HCT116 (cell line): ENCODE measurements at regions not wholly inside any gene's neighbourhood (a gene's known extent, or its start where the extent isn't known, plus 50 kb on each side); places are given as distances from the start of the nearest gene placed in this dataset.

ENCODE experiments used
- ATAC-seq: fragments of 200-7000 bp; cut with Tn5 transposase; 2 replicates; pipeline ENCODE4 v1.9.1; 2020; ENCODE audit warnings: mild to moderate bottlenecking, moderate library complexity
- BruUV-seq: library from RNA; stranded (reverse); fragments of 400-500 nt; replicated peaks from 2 replicates; lab custom pipeline; 2021; lab: Mats Ljungman, UMichigan
- CTCF ChIA-PET: fragments of 300-600 bp; sonication (Branson Sonifier 250); formaldehyde crosslinking; loops from one replicate; lab custom pipeline; 2021; ENCODE audit warnings: antibody characterized with exemption; lab: Charles Lee
- POLR2A ChIA-PET: fragments of 300-600, 350-600 bp; sonication (Branson Sonifier 250); formaldehyde crosslinking; loops from one replicate; lab custom pipeline; 2021; ENCODE audit warnings: antibody characterized with exemption; lab: Charles Lee
- RAD21 ChIA-PET, 2 experiments: fragments of 300-600 bp; sonication (Branson Sonifier 250); formaldehyde crosslinking; loops; one replicate each; lab custom pipeline; 2023; ENCODE audit warnings: low total read pairs in 2 of 2; ENCODE audit not compliant: uncharacterized antibody in 2 of 2, unreplicated experiment in 2 of 2, low non-redundant PET in 1 of 2; lab: Charles Lee
- DNase-seq: peaks from one replicate; pipeline ENCODE4 v3.0.0-alpha.2; 2010; ENCODE audit warnings: low read depth, low spot score
- H2AFZ ChIP-seq: fragments of 200-600 bp; shearing (Covaris generic), sonication (generic); 2 replicates; pipeline ENCODE4 v1.6.1; 2017; ENCODE audit warnings: low read depth, mixed run types, mixed read lengths, antibody characterized with exemption, low read length; ENCODE audit not compliant: poor library complexity, severe bottlenecking
- H3K27ac ChIP-seq: 2 replicates; pipeline ENCODE4 v1.5.1; 2012; ENCODE audit warnings: low read depth, low read length
- H3K27me3 ChIP-seq: fragments of 200-600 bp; sonication (generic); 2 replicates; pipeline ENCODE4 v1.6.1; 2016; ENCODE audit warnings: mixed run types, low read length, mixed read lengths; ENCODE audit not compliant: insufficient read depth
- H3K36me3 ChIP-seq, 2 experiments: fragments of 200-500 bp in 1 of 2; fragments of 200-600 bp in 1 of 2; sonication (Bioruptor generic) in 1 of 2; sonication (generic) in 1 of 2; 2 replicates each; pipeline versions ENCODE4 v1.5.1 to v1.6.1; 2014 to 2016; ENCODE audit warnings: low read length in 2 of 2, inconsistent platforms in 1 of 2, mixed read lengths in 1 of 2, mixed run types in 1 of 2; ENCODE audit not compliant: insufficient read depth in 2 of 2, control insufficient read depth in 1 of 2
- H3K4me1 ChIP-seq, 2 experiments: fragments of 200-600 bp in 1 of 2; sonication (generic) in 1 of 2; 2 replicates each; pipeline versions ENCODE4 v1.5.1 to v1.6.1; 2012 to 2017; ENCODE audit warnings: low read length in 2 of 2, inconsistent platforms in 1 of 2, mild to moderate bottlenecking in 1 of 2, mixed read lengths in 1 of 2, mixed run types in 1 of 2, moderate library complexity in 1 of 2; ENCODE audit not compliant: insufficient read depth in 2 of 2, control insufficient read depth in 1 of 2
- H3K4me2 ChIP-seq: fragments of 200-600 bp; sonication (generic); 2 replicates; pipeline ENCODE4 v1.6.1; 2017; ENCODE audit warnings: mixed run types, low read length, mixed read lengths
- H3K4me3 ChIP-seq, 2 experiments: fragments of 200-600 bp in 1 of 2; sonication (generic) in 1 of 2; replicated peaks in 1 of 2; 2 replicates each; pipeline ENCODE4 v1.5.1; 2011 to 2016; ENCODE audit warnings: low read length in 2 of 2, control low read depth in 1 of 2, low read depth in 1 of 2, mild to moderate bottlenecking in 1 of 2, mixed read lengths in 1 of 2, mixed run types in 1 of 2
- H3K79me2 ChIP-seq: fragments of 200-600 bp; sonication (generic); 2 replicates; pipeline ENCODE4 v1.6.1; 2017; ENCODE audit warnings: mild to moderate bottlenecking, mixed run types, low read length, moderate library complexity, mixed read lengths; ENCODE audit not compliant: insufficient read depth
- H3K9ac ChIP-seq: fragments of 200-600 bp; sonication (generic); 2 replicates; pipeline ENCODE4 v1.6.1; 2016; ENCODE audit warnings: low read length, mixed read lengths
- H3K9me2 ChIP-seq: fragments of 200-600 bp; sonication (generic), shearing (Covaris generic); 2 replicates; pipeline ENCODE4 v1.6.1; 2017; ENCODE audit warnings: mixed run types, mild to moderate bottlenecking, moderate library complexity; ENCODE audit not compliant: insufficient read depth
- H3K9me3 ChIP-seq, 2 experiments: fragments of 200-500 bp in 1 of 2; fragments of 200-600 bp in 1 of 2; sonication (Bioruptor generic) in 1 of 2; sonication (generic) in 1 of 2; 2 replicates each; pipeline ENCODE4 v1.6.1; 2014 to 2017; ENCODE audit warnings: low read length in 2 of 2, mixed read lengths in 2 of 2, inconsistent platforms in 1 of 2, low read depth in 1 of 2, mild to moderate bottlenecking in 1 of 2, mixed run types in 1 of 2, moderate library complexity in 1 of 2; ENCODE audit not compliant: control insufficient read depth in 1 of 2, insufficient read depth in 1 of 2
- H4K20me1 ChIP-seq: fragments of 200-600 bp; sonication (generic), shearing (Covaris generic); 2 replicates; pipeline ENCODE4 v1.6.1; 2017; ENCODE audit warnings: mixed run types, mild to moderate bottlenecking, moderate library complexity; ENCODE audit not compliant: insufficient read depth
- CTCF ChIP-seq, 3 experiments: fragments of 200-600 bp in 1 of 3; sonication (generic) in 1 of 3; IDR thresholded peaks in 2 of 3; conservative IDR thresholded peaks in 1 of 3; 2 replicates each; pipeline ENCODE4 v1.5.1; 2012 to 2017; ENCODE audit warnings: low read depth in 2 of 3, low read length in 2 of 3, antibody characterized with exemption in 1 of 3, borderline replicate concordance in 1 of 3, control low read depth in 1 of 3, mild to moderate bottlenecking in 1 of 3, mixed read lengths in 1 of 3, mixed run types in 1 of 3, moderate library complexity in 1 of 3; ENCODE audit not compliant: insufficient read depth in 1 of 3
- ELF1 ChIP-seq: IDR thresholded peaks from 2 replicates; pipeline ENCODE4 v1.6.1; 2012; ENCODE audit warnings: low read depth, borderline replicate concordance
- EZH2 ChIP-seq: fragments of 200-600 bp; sonication (generic); IDR thresholded peaks from 2 replicates; pipeline ENCODE4 v1.6.1; 2017; ENCODE audit warnings: antibody characterized with exemption, mixed run types
- EZH2phosphoT487 ChIP-seq: fragments of 200-600 bp; IDR thresholded peaks from 2 replicates; pipeline ENCODE4 v1.6.1; 2018; ENCODE audit warnings: antibody characterized with exemption, borderline replicate concordance
- MAX ChIP-seq: IDR thresholded peaks from 2 replicates; pipeline ENCODE4 v1.6.1; 2012
- POLR2AphosphoS5 ChIP-seq: IDR thresholded peaks from 2 replicates; pipeline ENCODE4 v1.6.1; 2011; ENCODE audit warnings: mild to moderate bottlenecking, low read depth, low read length, moderate library complexity
- SIN3A ChIP-seq: IDR thresholded peaks from 2 replicates; pipeline ENCODE4 v1.6.1; 2012; ENCODE audit warnings: low read depth
- SP1 ChIP-seq: IDR thresholded peaks from 2 replicates; pipeline ENCODE4 v1.6.1; 2012; ENCODE audit warnings: low read depth
- TCF7L2 ChIP-seq: IDR thresholded peaks from 2 replicates; pipeline ENCODE4 v1.7.0; 2011; ENCODE audit warnings: borderline replicate concordance, inconsistent platforms; ENCODE audit not compliant: insufficient read depth, insufficient read length; ENCODE audit errors: extremely low read depth
- ZFX ChIP-seq: fragments of 450-650 bp; IDR thresholded peaks from 2 replicates; pipeline ENCODE4 v1.6.1; 2017
- ZNF274 ChIP-seq: fragments of 200-500 bp; sonication (Bioruptor generic); IDR thresholded peaks from 2 replicates; pipeline ENCODE4 v1.6.1; 2014; ENCODE audit warnings: mild to moderate bottlenecking, low read depth, low read length, inconsistent platforms
- intact Hi-C: fragments of 100-400 bp; cut with micrococcal nuclease; formaldehyde crosslinking; loops from 2 replicates; pipeline ENCODE4 v1.10.0; 2022

DNA sequence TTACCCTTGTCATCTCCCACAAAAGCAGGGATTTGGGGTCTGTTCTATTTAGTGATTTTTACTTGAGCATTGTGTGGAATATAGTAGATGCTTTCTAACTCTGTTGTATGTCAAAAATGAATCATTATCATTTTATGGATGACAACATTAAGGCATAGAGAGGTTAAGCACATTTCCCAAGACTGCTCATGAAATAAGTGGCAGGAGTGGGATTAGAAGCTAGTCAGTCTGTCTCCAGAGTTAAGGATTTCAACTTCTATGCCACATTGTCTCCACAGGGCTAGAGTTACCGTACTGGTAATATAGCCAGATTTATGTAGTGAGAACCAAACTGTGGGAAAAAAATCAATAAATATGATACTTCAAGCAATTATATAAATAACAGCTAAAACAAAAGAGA lies 170.6 kb upstream of the DCN start:
- ATAC-seq (no peak), DNase-seq (no peak)
- no peak overlapping the region for H3K9ac ChIP-seq
- RAD21 ChIA-PET, result no interaction called here
- intact Hi-C loops, result no loop called here
- POLR2A ChIA-PET, result no interaction called here
- no peaks in the 10 kb centered on the region for H3K9me2 ChIP-seq
- TF ChIP-seq ZFX, result no peak
- TF ChIP-seq ELF1, result no peak
- no peak for TF ChIP-seq MAX
- TF ChIP-seq SP1, result no peak
- TF ChIP-seq ZNF274, result no peak
- TF ChIP-seq CTCF (IDR thresholded peaks at IDR 0.05 in 2 of 3, conservative IDR thresholded peaks at IDR 0.05 in 1 of 3; ENCODE audit: borderline replicate concordance in 1 of 3, insufficient read depth in 1 of 3, low read depth in 2 of 3, low read length in 2 of 3), result no peak
- TF ChIP-seq SIN3A, result no peak
- no peak overlapping the region for H2AFZ ChIP-seq
- H4K20me1 ChIP-seq, result no peaks in the 10 kb centered on the region
- no peak overlapping the region for H3K27ac ChIP-seq
- H3K27me3 ChIP-seq, result no peaks in the 10 kb centered on the region
- no TSS peak for BruUV-seq
- no peaks in the 10 kb centered on the region for H3K79me2 ChIP-seq
- H3K4me3 ChIP-seq, result no peak overlapping the region
- peaks cover 0 to 4% of the 10 kb centered on the region in 2 experiments; a peak in 1 of 4 replicates for H3K9me3 ChIP-seq
- no peaks in the 10 kb centered on the region for H3K4me1 ChIP-seq
- CTCF ChIA-PET, result interaction anchor here (0.6 to 0.8 kb wide), 2 partner anchors 8 to 207 kb away, joined by 3 read pairs; no protein-coding TSS in a partner anchor
- H3K36me3 ChIP-seq, result no peaks in the 10 kb centered on the region
- H3K4me2 ChIP-seq, result no peak overlapping the region

GRCh38 chr12:91349476-91349875 lies 166.9 kb upstream of the DCN start:
- intact Hi-C loops, result no loop called here
- no peak for ATAC-seq
- POLR2A ChIA-PET, result no interaction called here
- DNase-seq, result no peak
- RAD21 ChIA-PET, result no interaction called here
- Histone ChIP-seq H3K27me3 (no peaks in the 10 kb centered on the region), H4K20me1 (no peaks in the 10 kb centered on the region), H3K4me2 (no peak overlapping the region), H3K4me3 (no peak overlapping the region), H3K27ac (no peak overlapping the region), H2AFZ (no peak overlapping the region), H3K9me3 (peaks cover 0 to 4% of the 10 kb centered on the region in 2 experiments; a peak in 1 of 4 replicates), H3K36me3 (no peaks in the 10 kb centered on the region), H3K4me1 (no peaks in the 10 kb centered on the region), H3K9me2 (no peaks in the 10 kb centered on the region), H3K9ac (no peak overlapping the region), H3K79me2 (no peaks in the 10 kb centered on the region)
- CTCF ChIA-PET, result no interaction called here
- BruUV-seq, result no TSS peak
- no peak for TF ChIP-seq MAX
- no peak for TF ChIP-seq EZH2phosphoT487
- TF ChIP-seq EZH2, result no peak
- TF ChIP-seq CTCF (IDR thresholded peaks at IDR 0.05 in 2 of 3, conservative IDR thresholded peaks at IDR 0.05 in 1 of 3; ENCODE audit: borderline replicate concordance in 1 of 3, insufficient read depth in 1 of 3, low read depth in 2 of 3, low read length in 2 of 3), result no peak
- no peak for TF ChIP-seq SP1
- no peak for TF ChIP-seq ZNF274
- TF ChIP-seq TCF7L2, result no peak
- no peak for TF ChIP-seq POLR2AphosphoS5
- no peak for TF ChIP-seq ELF1
